HepG2 (cell line): ENCODE measurements at regions not wholly inside any gene's neighbourhood (a gene's known extent, or its start where the extent isn't known, plus 50 kb on each side); places are given as distances from the start of the nearest gene placed in this dataset.
A peak's percentile ranks its signal among the peaks of the same experiment; 100 is the strongest.

Experiments used
- EED ChIP-seq: sonication (generic); formaldehyde crosslinking; IDR thresholded peaks from 2 replicates; pipeline ENCODE4 v1.5.0; 2020; ENCODE audit warnings: mild to moderate bottlenecking, missing genetic modification reagents
- KAT2B ChIP-seq: fragments of 150-350 bp; IDR thresholded peaks from 2 replicates; pipeline ENCODE4 v1.6.1; 2014; ENCODE audit warnings: low read depth, low read length, borderline replicate concordance
- MTA1 ChIP-seq: sonication (generic); formaldehyde crosslinking; IDR thresholded peaks from 2 replicates; pipeline ENCODE4 v1.4.0; 2020; ENCODE audit warnings: missing genetic modification reagents, mild to moderate bottlenecking, borderline replicate concordance
- MXI1 ChIP-seq: IDR thresholded peaks from 3 replicates; pipeline ENCODE4 v1.6.1; 2012; ENCODE audit warnings: low read depth, low read length, inconsistent platforms, borderline replicate concordance
- SAFB2 ChIP-seq: sonication (generic); formaldehyde crosslinking; IDR thresholded peaks from 2 replicates; pipeline ENCODE4 v1.5.1; 2020; ENCODE audit warnings: missing genetic modification reagents, low read depth, mild to moderate bottlenecking, borderline replicate concordance
- SSRP1 ChIP-seq: IDR thresholded peaks from 2 replicates; pipeline ENCODE4 v1.6.1; 2016; ENCODE audit warnings: control low read depth
- ZBTB21 ChIP-seq: sonication (generic); formaldehyde crosslinking; IDR thresholded peaks from 2 replicates; pipeline ENCODE4 v1.4.0; 2020; ENCODE audit warnings: missing genetic modification reagents
- ZFP1 ChIP-seq: IDR thresholded peaks from 2 replicates; pipeline ENCODE4 v1.6.1; 2016
- ZNF234 ChIP-seq: sonication (generic); formaldehyde crosslinking; conservative IDR thresholded peaks from 2 replicates; pipeline ENCODE4 v1.5.1; 2020; ENCODE audit warnings: mild to moderate bottlenecking, missing genetic modification reagents
- ZNF75D ChIP-seq: sonication (generic); formaldehyde crosslinking; IDR thresholded peaks from 2 replicates; pipeline ENCODE4 v1.8.1; 2023; ENCODE audit warnings: missing genetic modification reagents, mild to moderate bottlenecking, borderline replicate concordance
- TF ChIP-seq, protein P1 (sequence below): sonication (generic); formaldehyde crosslinking; conservative IDR thresholded peaks from 2 replicates; pipeline ENCODE4 v1.8.0; 2022; ENCODE audit warnings: mild to moderate bottlenecking, moderate library complexity, missing genetic modification reagents
- TF ChIP-seq, protein P2 (sequence below): IDR thresholded peaks from 2 replicates; pipeline ENCODE4 v1.6.1; 2016
- TF ChIP-seq, protein P3 (sequence below), 2 experiments: sonication (generic) in 1 of 2; formaldehyde crosslinking in 1 of 2; IDR thresholded peaks; 2 replicates each; pipeline versions ENCODE4 v1.5.1 to v1.6.1; 2011 to 2020; ENCODE audit warnings: borderline replicate concordance in 1 of 2, low read depth in 1 of 2, low read length in 1 of 2, mild to moderate bottlenecking in 1 of 2, missing genetic modification reagents in 1 of 2, moderate library complexity in 1 of 2
- TF ChIP-seq, protein P4 (sequence below): sonication (generic); formaldehyde crosslinking; IDR thresholded peaks from 2 replicates; pipeline ENCODE4 v1.4.0; 2020; ENCODE audit warnings: missing genetic modification reagents
- TF ChIP-seq, protein P5 (sequence below): sonication (generic); formaldehyde crosslinking; IDR thresholded peaks from 2 replicates; pipeline ENCODE4 v1.4.0; 2020; ENCODE audit warnings: missing genetic modification reagents, borderline replicate concordance

DNA sequence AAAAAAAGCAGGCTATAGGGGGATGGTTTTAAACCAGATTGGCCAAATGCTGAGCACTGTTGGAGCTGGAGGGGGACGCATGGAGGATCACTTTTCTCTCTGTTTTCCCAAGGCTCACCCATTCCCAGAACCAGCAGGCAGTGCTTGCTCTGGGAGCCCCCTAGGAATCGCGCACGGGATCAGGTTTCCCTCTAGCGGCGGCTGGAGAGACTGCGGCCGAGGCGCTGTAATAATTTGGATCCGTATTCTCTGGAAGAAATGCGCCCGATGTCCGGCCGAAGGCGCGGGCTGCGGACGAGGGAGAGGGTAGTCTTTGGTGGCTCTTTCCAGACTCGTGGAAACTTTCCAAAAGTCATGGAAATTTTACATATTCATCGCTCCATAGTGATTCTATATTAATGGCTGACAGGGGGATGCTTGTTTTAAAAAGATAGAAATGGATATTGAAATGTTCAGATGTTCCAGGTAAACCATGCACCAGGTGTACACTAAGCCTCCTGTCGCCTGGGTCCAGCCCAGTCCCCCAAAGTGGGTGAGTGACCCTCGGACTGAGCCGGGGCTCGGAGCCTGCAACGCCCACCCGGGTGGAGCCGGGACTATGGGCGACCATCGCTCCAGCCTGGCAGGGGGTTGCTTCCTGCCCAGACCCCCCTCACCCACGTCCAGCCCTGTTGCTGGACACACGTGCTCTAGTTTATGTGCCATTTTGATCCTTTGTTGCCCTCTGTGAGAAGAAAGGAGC is 78.7 kb upstream of the PHACTR3 start (continued):
- TF ChIP-seq ZNF75D (no peak), EED (CRISPR knock-in tag) (no peak), SAFB2 (no peak), MTA1 (CRISPR knock-in tag) (no peak), SSRP1 (CRISPR knock-in tag) (no peak), ZNF234 (CRISPR knock-in tag) (no peak), ZFP1 (CRISPR knock-in tag) (no peak), MXI1 (no peak), KAT2B (no peak), ZBTB21 (CRISPR knock-in tag) (no peak)
- TF ChIP-seq, protein P1, sequence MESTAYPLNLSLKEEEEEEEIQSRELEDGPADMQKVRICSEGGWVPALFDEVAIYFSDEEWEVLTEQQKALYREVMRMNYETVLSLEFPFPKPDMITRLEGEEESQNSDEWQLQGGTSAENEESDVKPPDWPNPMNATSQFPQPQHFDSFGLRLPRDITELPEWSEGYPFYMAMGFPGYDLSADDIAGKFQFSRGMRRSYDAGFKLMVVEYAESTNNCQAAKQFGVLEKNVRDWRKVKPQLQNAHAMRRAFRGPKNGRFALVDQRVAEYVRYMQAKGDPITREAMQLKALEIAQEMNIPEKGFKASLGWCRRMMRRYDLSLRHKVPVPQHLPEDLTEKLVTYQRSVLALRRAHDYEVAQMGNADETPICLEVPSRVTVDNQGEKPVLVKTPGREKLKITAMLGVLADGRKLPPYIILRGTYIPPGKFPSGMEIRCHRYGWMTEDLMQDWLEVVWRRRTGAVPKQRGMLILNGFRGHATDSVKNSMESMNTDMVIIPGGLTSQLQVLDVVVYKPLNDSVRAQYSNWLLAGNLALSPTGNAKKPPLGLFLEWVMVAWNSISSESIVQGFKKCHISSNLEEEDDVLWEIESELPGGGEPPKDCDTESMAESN (CRISPR knock-in tag), result peak; percentile 38; the same call in 1 of the 2 replicates
- TF ChIP-seq, protein P2, sequence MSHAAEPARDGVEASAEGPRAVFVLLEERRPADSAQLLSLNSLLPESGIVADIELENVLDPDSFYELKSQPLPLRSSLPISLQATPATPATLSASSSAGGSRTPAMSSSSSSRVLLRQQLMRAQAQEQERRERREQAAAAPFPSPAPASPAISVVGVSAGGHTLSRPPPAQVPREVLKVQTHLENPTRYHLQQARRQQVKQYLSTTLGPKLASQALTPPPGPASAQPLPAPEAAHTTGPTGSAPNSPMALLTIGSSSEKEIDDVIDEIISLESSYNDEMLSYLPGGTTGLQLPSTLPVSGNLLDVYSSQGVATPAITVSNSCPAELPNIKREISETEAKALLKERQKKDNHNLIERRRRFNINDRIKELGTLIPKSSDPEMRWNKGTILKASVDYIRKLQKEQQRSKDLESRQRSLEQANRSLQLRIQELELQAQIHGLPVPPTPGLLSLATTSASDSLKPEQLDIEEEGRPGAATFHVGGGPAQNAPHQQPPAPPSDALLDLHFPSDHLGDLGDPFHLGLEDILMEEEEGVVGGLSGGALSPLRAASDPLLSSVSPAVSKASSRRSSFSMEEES (CRISPR knock-in tag), result no peak
- TF ChIP-seq, protein P3, sequence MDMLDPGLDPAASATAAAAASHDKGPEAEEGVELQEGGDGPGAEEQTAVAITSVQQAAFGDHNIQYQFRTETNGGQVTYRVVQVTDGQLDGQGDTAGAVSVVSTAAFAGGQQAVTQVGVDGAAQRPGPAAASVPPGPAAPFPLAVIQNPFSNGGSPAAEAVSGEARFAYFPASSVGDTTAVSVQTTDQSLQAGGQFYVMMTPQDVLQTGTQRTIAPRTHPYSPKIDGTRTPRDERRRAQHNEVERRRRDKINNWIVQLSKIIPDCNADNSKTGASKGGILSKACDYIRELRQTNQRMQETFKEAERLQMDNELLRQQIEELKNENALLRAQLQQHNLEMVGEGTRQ (IDR thresholded peaks at IDR 0.05; ENCODE audit: low read depth, low read length), result no peak
- TF ChIP-seq, protein P3 (CRISPR knock-in tag; IDR thresholded peaks at IDR 0.05; ENCODE audit: borderline replicate concordance), result no peak
- TF ChIP-seq, protein P4, sequence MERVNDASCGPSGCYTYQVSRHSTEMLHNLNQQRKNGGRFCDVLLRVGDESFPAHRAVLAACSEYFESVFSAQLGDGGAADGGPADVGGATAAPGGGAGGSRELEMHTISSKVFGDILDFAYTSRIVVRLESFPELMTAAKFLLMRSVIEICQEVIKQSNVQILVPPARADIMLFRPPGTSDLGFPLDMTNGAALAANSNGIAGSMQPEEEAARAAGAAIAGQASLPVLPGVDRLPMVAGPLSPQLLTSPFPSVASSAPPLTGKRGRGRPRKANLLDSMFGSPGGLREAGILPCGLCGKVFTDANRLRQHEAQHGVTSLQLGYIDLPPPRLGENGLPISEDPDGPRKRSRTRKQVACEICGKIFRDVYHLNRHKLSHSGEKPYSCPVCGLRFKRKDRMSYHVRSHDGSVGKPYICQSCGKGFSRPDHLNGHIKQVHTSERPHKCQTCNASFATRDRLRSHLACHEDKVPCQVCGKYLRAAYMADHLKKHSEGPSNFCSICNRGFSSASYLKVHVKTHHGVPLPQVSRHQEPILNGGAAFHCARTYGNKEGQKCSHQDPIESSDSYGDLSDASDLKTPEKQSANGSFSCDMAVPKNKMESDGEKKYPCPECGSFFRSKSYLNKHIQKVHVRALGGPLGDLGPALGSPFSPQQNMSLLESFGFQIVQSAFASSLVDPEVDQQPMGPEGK (CRISPR knock-in tag), result 0 out of 2 replicates have a peak, but pooled peaks have one; percentile 34
- TF ChIP-seq, protein P5, sequence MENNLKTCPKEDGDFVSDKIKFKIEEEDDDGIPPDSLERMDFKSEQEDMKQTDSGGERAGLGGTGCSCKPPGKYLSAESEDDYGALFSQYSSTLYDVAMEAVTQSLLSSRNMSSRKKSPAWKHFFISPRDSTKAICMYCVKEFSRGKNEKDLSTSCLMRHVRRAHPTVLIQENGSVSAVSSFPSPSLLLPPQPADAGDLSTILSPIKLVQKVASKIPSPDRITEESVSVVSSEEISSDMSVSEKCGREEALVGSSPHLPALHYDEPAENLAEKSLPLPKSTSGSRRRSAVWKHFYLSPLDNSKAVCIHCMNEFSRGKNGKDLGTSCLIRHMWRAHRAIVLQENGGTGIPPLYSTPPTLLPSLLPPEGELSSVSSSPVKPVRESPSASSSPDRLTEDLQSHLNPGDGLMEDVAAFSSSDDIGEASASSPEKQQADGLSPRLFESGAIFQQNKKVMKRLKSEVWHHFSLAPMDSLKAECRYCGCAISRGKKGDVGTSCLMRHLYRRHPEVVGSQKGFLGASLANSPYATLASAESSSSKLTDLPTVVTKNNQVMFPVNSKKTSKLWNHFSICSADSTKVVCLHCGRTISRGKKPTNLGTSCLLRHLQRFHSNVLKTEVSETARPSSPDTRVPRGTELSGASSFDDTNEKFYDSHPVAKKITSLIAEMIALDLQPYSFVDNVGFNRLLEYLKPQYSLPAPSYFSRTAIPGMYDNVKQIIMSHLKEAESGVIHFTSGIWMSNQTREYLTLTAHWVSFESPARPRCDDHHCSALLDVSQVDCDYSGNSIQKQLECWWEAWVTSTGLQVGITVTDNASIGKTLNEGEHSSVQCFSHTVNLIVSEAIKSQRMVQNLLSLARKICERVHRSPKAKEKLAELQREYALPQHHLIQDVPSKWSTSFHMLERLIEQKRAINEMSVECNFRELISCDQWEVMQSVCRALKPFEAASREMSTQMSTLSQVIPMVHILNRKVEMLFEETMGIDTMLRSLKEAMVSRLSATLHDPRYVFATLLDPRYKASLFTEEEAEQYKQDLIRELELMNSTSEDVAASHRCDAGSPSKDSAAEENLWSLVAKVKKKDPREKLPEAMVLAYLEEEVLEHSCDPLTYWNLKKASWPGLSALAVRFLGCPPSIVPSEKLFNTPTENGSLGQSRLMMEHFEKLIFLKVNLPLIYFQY (CRISPR knock-in tag), result no peak
